ENCODE measurements at regions not wholly inside any gene's neighbourhood (a gene's known extent, or its start where the extent isn't known, plus 50 kb on each side); places are given as distances from the start of the nearest gene placed in this dataset.

- ChIA-PET POLR2A (no interaction called here), CTCF (no interaction called here)
- H3K9me3 Mint-ChIP-seq (ENCODE audit: unreplicated experiment) = peaks cover 23% of the 10 kb centered on the region
- Histone ChIP-seq H3K4me3 (ENCODE audit: low read depth, low read length) (no peak overlapping the region), H3K27me3 (replicated peaks; ENCODE audit: control insufficient read depth, insufficient read depth, low read length) (no peaks in the 10 kb centered on the region), H3K9me3 (no peaks in the 10 kb centered on the region), H3K36me3 (ENCODE audit: control insufficient read depth, insufficient read depth, low read length) (no peaks in the 10 kb centered on the region), H3K4me1 (no peaks in the 10 kb centered on the region)
- no peak overlapping the region for H3K27ac Mint-ChIP-seq (ENCODE audit: unreplicated experiment)
- no TSS peak for BruUV-seq (replicated peaks)
- no peak overlapping the region for H3K4me3 Mint-ChIP-seq (ENCODE audit: unreplicated experiment)
- DNase-seq = no peak
- no peaks in the 10 kb centered on the region for H3K36me3 Mint-ChIP-seq (ENCODE audit: insufficient read depth, unreplicated experiment)
- intact Hi-C loops (cut with micrococcal nuclease; ENCODE audit: unreplicated experiment) = no loop called here
- H3K27me3 Mint-ChIP-seq (ENCODE audit: insufficient read depth, unreplicated experiment) = no peaks in the 10 kb centered on the region
- peaks cover 7% of the 10 kb centered on the region for H3K4me1 Mint-ChIP-seq (ENCODE audit: low read depth, unreplicated experiment)
- TF ChIP-seq CTCF (IDR thresholded peaks at IDR 0.05; ENCODE audit: insufficient read depth in 1 of 2, low read depth in 1 of 2, low read length in 1 of 2, severe bottlenecking in 1 of 2, unreplicated experiment in 1 of 2) = no peak
Observed at GRCh38 chr21:22345624-22346023, 1347.4 kb downstream of the NCAM2 start.

- no peaks in the 10 kb centered on the region for H3K9me3 ChIP-seq
- no peak overlapping the region for H3K4me3 ChIP-seq (ENCODE audit: low read depth, low read length)
- H3K27me3 ChIP-seq (replicated peaks; ENCODE audit: control insufficient read depth, insufficient read depth, low read length) = no peaks in the 10 kb centered on the region
- no peaks in the 10 kb centered on the region for H3K27me3 Mint-ChIP-seq (ENCODE audit: insufficient read depth, unreplicated experiment)
- no peaks in the 10 kb centered on the region for H3K36me3 Mint-ChIP-seq (ENCODE audit: insufficient read depth, unreplicated experiment)
- ChIA-PET POLR2A (no interaction called here), CTCF (no interaction called here)
- H3K4me1 Mint-ChIP-seq (ENCODE audit: low read depth, unreplicated experiment) = peaks cover 2% of the 10 kb centered on the region
- H3K9me3 Mint-ChIP-seq (ENCODE audit: unreplicated experiment) = peaks cover 13% of the 10 kb centered on the region
- no peak overlapping the region for H3K27ac Mint-ChIP-seq (ENCODE audit: unreplicated experiment)
- no TSS peak for BruUV-seq (replicated peaks)
- H3K36me3 ChIP-seq (ENCODE audit: control insufficient read depth, insufficient read depth, low read length) = no peaks in the 10 kb centered on the region
- no peak for TF ChIP-seq CTCF (IDR thresholded peaks at IDR 0.05; ENCODE audit: insufficient read depth in 1 of 2, low read depth in 1 of 2, low read length in 1 of 2, severe bottlenecking in 1 of 2, unreplicated experiment in 1 of 2)
- H3K4me1 ChIP-seq = no peaks in the 10 kb centered on the region
- no peak overlapping the region for H3K4me3 Mint-ChIP-seq (ENCODE audit: unreplicated experiment)
- no peak for DNase-seq
- intact Hi-C loops (cut with micrococcal nuclease; ENCODE audit: unreplicated experiment) = no loop called here
Observed at GRCh38 chr21:22346576-22346975, 1348.4 kb downstream of the NCAM2 start.

GRCh38 chr21:22351076-22351475 lies 1352.9 kb downstream of the NCAM2 start:
- no peaks in the 10 kb centered on the region for H3K4me1 ChIP-seq
- Mint-ChIP-seq H3K36me3 (ENCODE audit: insufficient read depth, unreplicated experiment) (no peaks in the 10 kb centered on the region), H3K4me1 (ENCODE audit: low read depth, unreplicated experiment) (no peaks in the 10 kb centered on the region), H3K4me3 (ENCODE audit: unreplicated experiment) (no peak overlapping the region), H3K27ac (ENCODE audit: unreplicated experiment) (no peak overlapping the region), H3K9me3 (ENCODE audit: unreplicated experiment) (peaks cover 8% of the 10 kb centered on the region), H3K27me3 (ENCODE audit: insufficient read depth, unreplicated experiment) (no peaks in the 10 kb centered on the region)
- H3K36me3 ChIP-seq (ENCODE audit: control insufficient read depth, insufficient read depth, low read length) = no peaks in the 10 kb centered on the region
- DNase-seq = no peak
- ChIA-PET CTCF (no interaction called here), POLR2A (no interaction called here)
- no peak for TF ChIP-seq CTCF (IDR thresholded peaks at IDR 0.05; ENCODE audit: insufficient read depth in 1 of 2, low read depth in 1 of 2, low read length in 1 of 2, severe bottlenecking in 1 of 2, unreplicated experiment in 1 of 2)
- no peaks in the 10 kb centered on the region for H3K27me3 ChIP-seq (replicated peaks; ENCODE audit: control insufficient read depth, insufficient read depth, low read length)
- intact Hi-C loops (cut with micrococcal nuclease; ENCODE audit: unreplicated experiment) = no loop called here
- no TSS peak for BruUV-seq (replicated peaks)
- H3K4me3 ChIP-seq (ENCODE audit: low read depth, low read length) = no peak overlapping the region
- no peaks in the 10 kb centered on the region for H3K9me3 ChIP-seq

All from Caco-2 (cell line).